NB4 (cell line): ENCODE measurements at regions not wholly inside any gene's neighbourhood (a gene's known extent, or its start where the extent isn't known, plus 50 kb on each side); places are given as distances from the start of the nearest gene placed in this dataset.

Experiments
- MYC ChIP-seq: IDR thresholded peaks from 2 replicates; pipeline ENCODE4 v1.6.1; 2011; ENCODE audit warnings: low read depth, low read length
- POLR2A ChIP-seq: IDR thresholded peaks from 2 replicates; pipeline ENCODE4 v1.6.1; 2011; ENCODE audit warnings: mild to moderate bottlenecking; ENCODE audit not compliant: insufficient read length; ENCODE audit errors: extremely low read depth
- TF ChIP-seq, protein P1 (sequence below): IDR thresholded peaks from one replicate; pipeline ENCODE4 v1.5.1; 2012; ENCODE audit warnings: low read depth, low read length
- TF ChIP-seq, protein P2 (sequence below): IDR thresholded peaks from 2 replicates; pipeline ENCODE4 v1.6.1; 2011; ENCODE audit warnings: low read depth, low read length

DNA sequence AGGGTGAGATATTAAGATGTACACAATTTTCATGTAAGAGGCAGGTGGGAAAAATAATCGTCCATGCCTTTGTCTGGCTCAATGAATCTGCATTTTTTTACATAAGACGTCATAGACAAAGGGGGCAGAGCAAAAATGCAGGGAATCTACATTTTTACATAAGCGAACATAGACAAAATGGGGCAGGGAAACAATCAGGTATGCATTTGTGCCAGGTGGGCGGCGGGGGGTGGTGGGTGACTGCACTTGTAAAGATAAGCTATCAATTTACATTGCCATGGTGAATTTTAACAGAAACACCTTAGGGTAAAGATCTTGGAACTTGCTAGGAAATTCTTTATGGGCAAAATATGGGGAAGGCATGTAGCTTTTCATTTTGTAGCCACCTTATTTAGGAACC, 96.3 kb upstream of the CES5A start:
- TF ChIP-seq, protein P1, sequence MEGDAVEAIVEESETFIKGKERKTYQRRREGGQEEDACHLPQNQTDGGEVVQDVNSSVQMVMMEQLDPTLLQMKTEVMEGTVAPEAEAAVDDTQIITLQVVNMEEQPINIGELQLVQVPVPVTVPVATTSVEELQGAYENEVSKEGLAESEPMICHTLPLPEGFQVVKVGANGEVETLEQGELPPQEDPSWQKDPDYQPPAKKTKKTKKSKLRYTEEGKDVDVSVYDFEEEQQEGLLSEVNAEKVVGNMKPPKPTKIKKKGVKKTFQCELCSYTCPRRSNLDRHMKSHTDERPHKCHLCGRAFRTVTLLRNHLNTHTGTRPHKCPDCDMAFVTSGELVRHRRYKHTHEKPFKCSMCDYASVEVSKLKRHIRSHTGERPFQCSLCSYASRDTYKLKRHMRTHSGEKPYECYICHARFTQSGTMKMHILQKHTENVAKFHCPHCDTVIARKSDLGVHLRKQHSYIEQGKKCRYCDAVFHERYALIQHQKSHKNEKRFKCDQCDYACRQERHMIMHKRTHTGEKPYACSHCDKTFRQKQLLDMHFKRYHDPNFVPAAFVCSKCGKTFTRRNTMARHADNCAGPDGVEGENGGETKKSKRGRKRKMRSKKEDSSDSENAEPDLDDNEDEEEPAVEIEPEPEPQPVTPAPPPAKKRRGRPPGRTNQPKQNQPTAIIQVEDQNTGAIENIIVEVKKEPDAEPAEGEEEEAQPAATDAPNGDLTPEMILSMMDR: no peak
- TF ChIP-seq POLR2A (no peak), MYC (no peak)
- TF ChIP-seq, protein P2, sequence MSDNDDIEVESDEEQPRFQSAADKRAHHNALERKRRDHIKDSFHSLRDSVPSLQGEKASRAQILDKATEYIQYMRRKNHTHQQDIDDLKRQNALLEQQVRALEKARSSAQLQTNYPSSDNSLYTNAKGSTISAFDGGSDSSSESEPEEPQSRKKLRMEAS: no peak
